ENCODE measurements at regions not wholly inside any gene's neighbourhood (a gene's known extent, or its start where the extent isn't known, plus 50 kb on each side); places are given as distances from the start of the nearest gene placed in this dataset.
"Not testable (repeated sequence)": the region's sequence is repeated elsewhere in the genome, so short reads cannot be mapped to it uniquely, and the experiment has no call there.

DNA sequence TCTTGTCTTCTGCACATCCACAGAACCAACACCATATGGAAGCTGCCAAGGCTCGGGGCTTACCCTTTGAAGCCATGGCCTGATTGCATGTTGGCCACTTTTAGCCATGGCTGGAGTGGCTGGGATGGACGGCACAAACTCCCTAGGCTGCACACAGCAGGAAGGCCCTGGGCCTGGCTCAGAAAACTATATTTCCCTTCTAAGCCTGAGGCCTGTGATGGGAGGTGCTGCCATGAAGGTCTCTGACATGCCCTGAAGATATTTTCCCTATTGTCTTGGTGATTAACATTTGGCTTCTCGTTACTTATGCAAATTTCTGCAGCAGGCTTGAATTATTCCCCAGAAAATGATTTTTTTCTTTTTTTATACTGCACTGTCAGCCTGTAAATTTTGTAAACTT is 387.0 kb upstream of the KCND2 start:
- DNase-seq (ENCODE audit: low spot score) = no peak

- not testable (repeated sequence) for DNase-seq (ENCODE audit: low spot score)
These were observed 386.4 kb upstream of the KCND2 start for GRCh38 chr7:119886525-119886924.

- no peak for DNase-seq (ENCODE audit: low spot score)
These were observed 384.7 kb upstream of the KCND2 start for GRCh38 chr7:119888251-119888650.

GRCh38 chr7:119890631-119891030 is 382.3 kb upstream of the KCND2 start:
- no peak for DNase-seq (ENCODE audit: low spot score)

GRCh38 chr7:119895320-119895719 is 377.7 kb upstream of the KCND2 start:
- DNase-seq (ENCODE audit: low spot score) = no peak

GRCh38 chr7:119896386-119896785 is 376.6 kb upstream of the KCND2 start:
- DNase-seq (ENCODE audit: low spot score) = no peak

GRCh38 chr7:119900996-119901672 is 371.8 kb upstream of the KCND2 start:
- no peak for DNase-seq (ENCODE audit: low spot score)

DNA sequence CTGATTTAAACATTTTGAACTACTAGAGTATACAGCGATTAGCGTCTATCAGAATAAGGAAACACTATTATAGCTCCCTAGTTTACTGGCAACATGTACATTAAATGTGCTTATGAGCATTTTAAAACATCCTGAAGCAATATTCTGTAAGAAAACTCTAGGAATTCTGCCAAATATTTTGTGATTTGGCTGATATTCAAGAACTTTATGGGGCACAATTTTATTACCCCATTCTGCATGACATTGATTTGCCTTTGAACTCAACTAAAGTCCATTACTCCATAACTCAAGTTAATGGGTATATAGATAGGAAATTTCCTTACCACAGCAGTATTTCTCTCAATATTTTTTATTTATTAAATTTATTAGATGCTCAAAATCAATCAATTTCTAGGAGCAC is 369.9 kb upstream of the KCND2 start:
- no peak for DNase-seq (ENCODE audit: low spot score)

- DNase-seq (ENCODE audit: low spot score) = no peak
These were observed 367.5 kb upstream of the KCND2 start for GRCh38 chr7:119905495-119905894.

DNA sequence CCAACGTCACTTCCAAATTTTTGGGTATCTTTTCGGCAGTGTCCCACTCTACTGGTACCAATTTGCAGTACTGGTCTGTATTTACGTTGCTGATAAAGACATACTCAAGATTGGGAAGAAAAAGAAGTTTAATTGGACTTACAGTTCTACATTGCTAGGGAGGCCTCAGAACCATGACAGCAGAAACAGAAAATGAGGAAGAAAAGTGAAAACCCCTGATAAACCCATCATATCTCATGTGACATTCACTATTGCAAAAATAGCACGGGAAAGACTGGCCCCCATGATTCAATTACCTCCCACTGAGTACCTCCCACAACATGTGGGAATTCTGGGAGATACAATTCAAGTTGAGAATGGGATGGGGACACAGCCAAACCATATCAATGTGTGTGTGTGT is 364.0 kb upstream of the KCND2 start:
- DNase-seq (ENCODE audit: low spot score) = no peak

GRCh38 chr7:119914119-119914518 is 358.9 kb upstream of the KCND2 start:
- not testable (repeated sequence) for DNase-seq (ENCODE audit: low spot score)

- DNase-seq (ENCODE audit: low spot score) = no peak
These were observed 356.5 kb upstream of the KCND2 start for GRCh38 chr7:119916501-119916900.

DNA sequence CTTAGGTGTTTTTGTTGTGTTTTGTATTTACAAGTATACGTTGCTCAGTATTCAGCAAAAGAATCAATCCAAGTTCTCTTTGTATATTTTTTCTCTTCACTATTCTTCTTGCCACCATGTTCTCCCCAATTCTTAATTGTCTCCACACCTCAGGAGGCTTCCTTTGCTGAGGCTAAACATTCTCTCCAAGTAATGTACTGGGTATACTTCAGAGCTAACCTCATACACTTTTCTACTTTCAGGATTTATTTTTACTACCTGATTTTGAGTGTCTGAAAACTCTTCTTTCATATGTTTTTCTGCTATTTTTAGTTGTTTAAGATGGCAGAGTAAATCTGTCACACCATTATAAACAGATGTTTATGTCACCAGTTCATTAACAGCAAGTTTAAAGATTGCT is 354.8 kb upstream of the KCND2 start:
- no peak for DNase-seq (ENCODE audit: low spot score)

DNA sequence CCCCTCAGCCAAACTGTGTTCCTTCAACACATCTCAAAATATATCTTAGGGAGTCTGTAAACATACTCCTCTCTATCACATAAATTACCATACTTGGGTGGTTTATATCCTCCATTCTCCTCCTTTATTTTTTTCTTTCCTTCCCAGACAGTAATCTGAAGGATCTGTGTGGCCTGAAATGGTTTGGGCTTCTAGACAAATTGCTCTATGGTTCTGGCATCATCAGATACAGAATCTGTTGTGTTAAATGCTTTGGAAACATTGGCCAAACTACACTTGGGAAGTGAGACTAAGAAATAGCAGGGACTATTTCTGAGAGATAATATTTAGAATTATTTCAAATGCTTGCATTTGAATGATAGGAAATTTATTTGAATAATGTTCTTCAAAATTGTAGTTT is 353.0 kb upstream of the KCND2 start:
- no peak for DNase-seq (ENCODE audit: low spot score)

- DNase-seq (ENCODE audit: low spot score) = no peak
These were observed 347.2 kb upstream of the KCND2 start for GRCh38 chr7:119925581-119926289.

DNA sequence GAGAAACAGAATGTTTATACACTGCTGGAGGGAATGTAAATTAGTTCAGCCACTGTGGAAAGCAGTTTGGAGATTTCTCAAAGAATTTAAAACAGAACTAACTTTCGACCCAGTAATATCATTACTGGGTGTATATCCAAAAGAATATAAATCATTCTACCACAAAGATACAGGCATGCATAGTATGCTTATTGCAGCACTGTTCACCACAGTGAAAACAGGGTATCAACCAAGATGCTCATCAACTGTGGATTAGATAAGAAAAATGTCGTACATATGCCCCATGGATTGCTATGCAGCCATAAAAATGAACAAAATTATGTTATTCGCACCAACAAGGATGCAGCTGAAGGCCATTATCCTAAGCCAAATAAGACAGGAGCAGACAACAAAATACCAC is 343.1 kb upstream of the KCND2 start:
- no peak for DNase-seq (ENCODE audit: low spot score)

- no peak for DNase-seq (ENCODE audit: low spot score)
These were observed 341.6 kb upstream of the KCND2 start for GRCh38 chr7:119931230-119931824.

GRCh38 chr7:119935418-119936025 is 337.5 kb upstream of the KCND2 start:
- no peak for DNase-seq (ENCODE audit: low spot score)

DNA sequence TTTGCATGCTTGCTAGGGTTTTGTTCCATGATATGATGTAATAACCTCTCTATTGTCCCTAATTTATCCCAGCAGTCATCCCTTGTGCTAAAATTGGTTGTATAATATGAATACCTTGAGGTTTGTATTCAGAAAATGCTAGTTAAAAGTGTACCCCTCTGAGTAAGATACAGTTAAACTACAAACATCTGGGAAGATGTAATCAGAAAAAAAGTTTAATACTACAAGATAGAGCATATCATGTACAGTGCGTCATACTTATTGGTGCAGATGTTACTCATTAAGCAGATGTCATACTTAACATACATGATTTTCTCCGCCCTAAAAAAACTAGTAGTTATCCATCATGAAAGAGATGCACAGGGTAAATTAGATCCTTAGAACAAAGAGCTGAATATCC is 336.1 kb upstream of the KCND2 start:
- DNase-seq (ENCODE audit: low spot score) = no peak

- no peak for DNase-seq (ENCODE audit: low spot score)
These were observed 335.2 kb upstream of the KCND2 start for GRCh38 chr7:119937745-119938144.

- DNase-seq (ENCODE audit: low spot score) = no peak
These were observed 328.9 kb upstream of the KCND2 start for GRCh38 chr7:119943942-119944600.

DNA sequence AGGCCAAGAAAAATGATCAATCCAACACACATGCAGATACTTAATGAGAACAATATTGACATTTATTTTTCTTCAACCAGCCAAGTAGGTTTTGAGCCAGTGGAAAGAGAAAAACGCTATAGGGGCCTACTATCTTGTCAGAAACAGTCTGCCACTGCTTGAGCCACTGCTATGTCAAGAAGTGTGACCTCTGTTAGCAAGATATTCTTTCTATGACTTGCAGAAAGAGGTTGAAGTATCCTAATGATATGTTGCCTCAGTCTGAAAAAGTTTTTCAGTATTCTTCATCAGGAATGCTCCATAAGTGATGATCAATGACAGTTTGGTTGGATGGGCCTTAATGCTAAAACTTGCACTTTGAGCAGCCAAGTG is 328.4 kb upstream of the KCND2 start:
- no peak for DNase-seq (ENCODE audit: low spot score)

GRCh38 chr7:119945822-119946221 is 327.2 kb upstream of the KCND2 start:
- DNase-seq (ENCODE audit: low spot score) = no peak

Data from CD4-positive, alpha-beta T cell treated with Interleukin-2 at 100 ng/mL for 4 hours (primary cell).